ENCODE measurements at regions not wholly inside any gene's neighbourhood (a gene's known extent, or its start where the extent isn't known, plus 50 kb on each side); places are given as distances from the start of the nearest gene placed in this dataset.

DNA sequence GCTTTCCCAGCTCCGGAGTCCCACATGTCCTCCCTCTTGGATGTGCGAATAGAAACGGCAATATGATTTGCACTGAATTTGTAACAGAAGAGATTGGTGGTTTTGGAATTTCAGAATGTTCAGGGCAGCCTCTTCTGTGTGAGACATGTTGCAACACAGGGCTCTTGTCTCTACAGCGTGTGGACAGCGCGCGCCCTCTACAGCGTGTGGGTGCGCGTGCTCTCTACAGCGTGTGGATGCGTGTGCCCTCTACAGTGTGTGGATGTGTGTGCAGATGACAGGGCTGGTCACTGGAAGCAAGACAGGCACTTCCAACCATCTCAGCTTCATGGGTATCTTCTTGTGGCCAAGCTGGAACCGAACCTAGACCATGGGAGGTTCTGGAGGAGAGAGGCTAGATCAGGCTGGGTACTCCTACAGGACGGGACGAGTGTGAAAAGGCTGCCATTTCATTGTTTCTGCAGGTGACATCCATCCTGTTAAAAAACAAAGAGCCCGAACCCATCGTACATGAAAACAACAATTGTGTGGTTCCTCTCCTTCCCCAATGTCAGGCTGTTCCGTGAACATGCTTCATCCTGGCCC lies 78.4 kb downstream of the TEX29 start:
- TF ChIP-seq, protein P1, sequence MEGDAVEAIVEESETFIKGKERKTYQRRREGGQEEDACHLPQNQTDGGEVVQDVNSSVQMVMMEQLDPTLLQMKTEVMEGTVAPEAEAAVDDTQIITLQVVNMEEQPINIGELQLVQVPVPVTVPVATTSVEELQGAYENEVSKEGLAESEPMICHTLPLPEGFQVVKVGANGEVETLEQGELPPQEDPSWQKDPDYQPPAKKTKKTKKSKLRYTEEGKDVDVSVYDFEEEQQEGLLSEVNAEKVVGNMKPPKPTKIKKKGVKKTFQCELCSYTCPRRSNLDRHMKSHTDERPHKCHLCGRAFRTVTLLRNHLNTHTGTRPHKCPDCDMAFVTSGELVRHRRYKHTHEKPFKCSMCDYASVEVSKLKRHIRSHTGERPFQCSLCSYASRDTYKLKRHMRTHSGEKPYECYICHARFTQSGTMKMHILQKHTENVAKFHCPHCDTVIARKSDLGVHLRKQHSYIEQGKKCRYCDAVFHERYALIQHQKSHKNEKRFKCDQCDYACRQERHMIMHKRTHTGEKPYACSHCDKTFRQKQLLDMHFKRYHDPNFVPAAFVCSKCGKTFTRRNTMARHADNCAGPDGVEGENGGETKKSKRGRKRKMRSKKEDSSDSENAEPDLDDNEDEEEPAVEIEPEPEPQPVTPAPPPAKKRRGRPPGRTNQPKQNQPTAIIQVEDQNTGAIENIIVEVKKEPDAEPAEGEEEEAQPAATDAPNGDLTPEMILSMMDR (conservative IDR thresholded peaks at IDR 0.05; ENCODE audit: low read depth in 2 of 2) = no peak
- TF ChIP-seq POLR2AphosphoS5 (IDR thresholded peaks at IDR 0.05; ENCODE audit: low read depth) (no peak), EZH2 (IDR thresholded peaks at IDR 0.05; ENCODE audit: low read depth, unreplicated experiment) (no peak), EZH2phosphoT487 (IDR thresholded peaks at IDR 0.05; ENCODE audit: unreplicated experiment) (no peak), JUNB (IDR thresholded peaks at IDR 0.05; ENCODE audit: unreplicated experiment) (no peak), NANOG (IDR thresholded peaks at IDR 0.05; ENCODE audit: borderline replicate concordance) (no peak)
- TF ChIP-seq, protein P2, sequence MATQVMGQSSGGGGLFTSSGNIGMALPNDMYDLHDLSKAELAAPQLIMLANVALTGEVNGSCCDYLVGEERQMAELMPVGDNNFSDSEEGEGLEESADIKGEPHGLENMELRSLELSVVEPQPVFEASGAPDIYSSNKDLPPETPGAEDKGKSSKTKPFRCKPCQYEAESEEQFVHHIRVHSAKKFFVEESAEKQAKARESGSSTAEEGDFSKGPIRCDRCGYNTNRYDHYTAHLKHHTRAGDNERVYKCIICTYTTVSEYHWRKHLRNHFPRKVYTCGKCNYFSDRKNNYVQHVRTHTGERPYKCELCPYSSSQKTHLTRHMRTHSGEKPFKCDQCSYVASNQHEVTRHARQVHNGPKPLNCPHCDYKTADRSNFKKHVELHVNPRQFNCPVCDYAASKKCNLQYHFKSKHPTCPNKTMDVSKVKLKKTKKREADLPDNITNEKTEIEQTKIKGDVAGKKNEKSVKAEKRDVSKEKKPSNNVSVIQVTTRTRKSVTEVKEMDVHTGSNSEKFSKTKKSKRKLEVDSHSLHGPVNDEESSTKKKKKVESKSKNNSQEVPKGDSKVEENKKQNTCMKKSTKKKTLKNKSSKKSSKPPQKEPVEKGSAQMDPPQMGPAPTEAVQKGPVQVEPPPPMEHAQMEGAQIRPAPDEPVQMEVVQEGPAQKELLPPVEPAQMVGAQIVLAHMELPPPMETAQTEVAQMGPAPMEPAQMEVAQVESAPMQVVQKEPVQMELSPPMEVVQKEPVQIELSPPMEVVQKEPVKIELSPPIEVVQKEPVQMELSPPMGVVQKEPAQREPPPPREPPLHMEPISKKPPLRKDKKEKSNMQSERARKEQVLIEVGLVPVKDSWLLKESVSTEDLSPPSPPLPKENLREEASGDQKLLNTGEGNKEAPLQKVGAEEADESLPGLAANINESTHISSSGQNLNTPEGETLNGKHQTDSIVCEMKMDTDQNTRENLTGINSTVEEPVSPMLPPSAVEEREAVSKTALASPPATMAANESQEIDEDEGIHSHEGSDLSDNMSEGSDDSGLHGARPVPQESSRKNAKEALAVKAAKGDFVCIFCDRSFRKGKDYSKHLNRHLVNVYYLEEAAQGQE (IDR thresholded peaks at IDR 0.05; ENCODE audit: unreplicated experiment) = no peak

Measured in GM23338 (cell line).